Breast epithelium (tissue), 3 donors: ENCODE measurements at regions not wholly inside any gene's neighbourhood (a gene's known extent, or its start where the extent isn't known, plus 50 kb on each side); places are given as distances from the start of the nearest gene placed in this dataset.

ENCODE experiments used
- POLR2A ChIP-seq: fragments of 450-650 bp; IDR thresholded peaks from one replicate; pipeline ENCODE4 v1.6.1; 2016; ENCODE audit warnings: antibody characterized with exemption, mild to moderate bottlenecking, moderate library complexity
- TF ChIP-seq, protein P1 (sequence below), 3 donors: fragments of 450-650 bp; IDR thresholded peaks; one replicate each; pipeline ENCODE4 v1.5.1; 2016 to 2017; ENCODE audit warnings: antibody characterized with exemption in 3 of 3, mild to moderate bottlenecking in 3 of 3, moderate library complexity in 3 of 3

DNA sequence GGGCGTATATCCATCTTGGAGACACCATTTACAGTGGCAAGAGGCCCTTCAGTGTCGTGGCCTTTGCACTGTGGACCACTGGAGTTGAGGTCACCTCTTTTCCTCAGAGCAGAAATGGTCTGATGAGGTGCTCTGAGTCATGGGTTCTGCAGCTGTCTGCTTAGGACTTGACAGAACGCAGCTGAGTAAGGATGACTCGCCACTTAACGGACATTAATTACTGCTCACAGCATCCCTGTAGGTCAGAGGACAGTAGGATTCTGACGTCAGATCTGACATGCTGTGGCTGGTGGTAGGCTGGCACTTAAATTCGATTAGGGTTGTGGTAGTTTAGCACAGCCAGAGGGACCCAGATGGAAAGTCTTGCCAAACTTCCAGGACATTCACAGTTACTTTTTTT lies 479.4 kb downstream of the DMAC1 start:
- TF ChIP-seq, protein P1, sequence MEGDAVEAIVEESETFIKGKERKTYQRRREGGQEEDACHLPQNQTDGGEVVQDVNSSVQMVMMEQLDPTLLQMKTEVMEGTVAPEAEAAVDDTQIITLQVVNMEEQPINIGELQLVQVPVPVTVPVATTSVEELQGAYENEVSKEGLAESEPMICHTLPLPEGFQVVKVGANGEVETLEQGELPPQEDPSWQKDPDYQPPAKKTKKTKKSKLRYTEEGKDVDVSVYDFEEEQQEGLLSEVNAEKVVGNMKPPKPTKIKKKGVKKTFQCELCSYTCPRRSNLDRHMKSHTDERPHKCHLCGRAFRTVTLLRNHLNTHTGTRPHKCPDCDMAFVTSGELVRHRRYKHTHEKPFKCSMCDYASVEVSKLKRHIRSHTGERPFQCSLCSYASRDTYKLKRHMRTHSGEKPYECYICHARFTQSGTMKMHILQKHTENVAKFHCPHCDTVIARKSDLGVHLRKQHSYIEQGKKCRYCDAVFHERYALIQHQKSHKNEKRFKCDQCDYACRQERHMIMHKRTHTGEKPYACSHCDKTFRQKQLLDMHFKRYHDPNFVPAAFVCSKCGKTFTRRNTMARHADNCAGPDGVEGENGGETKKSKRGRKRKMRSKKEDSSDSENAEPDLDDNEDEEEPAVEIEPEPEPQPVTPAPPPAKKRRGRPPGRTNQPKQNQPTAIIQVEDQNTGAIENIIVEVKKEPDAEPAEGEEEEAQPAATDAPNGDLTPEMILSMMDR (IDR thresholded peaks at IDR 0.05), result no peak
- TF ChIP-seq POLR2A, result no peak
